Hematopoietic multipotent progenitor cell (in vitro differentiated cells): ENCODE measurements at regions not wholly inside any gene's neighbourhood (a gene's known extent, or its start where the extent isn't known, plus 50 kb on each side); places are given as distances from the start of the nearest gene placed in this dataset. TPM values are rescaled to one million over a fixed set of nuclear protein-coding genes. Genes with fewer than 3 reads are reported as not detected.

Experiments
- small RNA-seq: library from RNA; depleted of rRNA; stranded (forward); fragments of <200 nt; gene quantifications from one replicate; pipeline ENCODE3, GENCODE V24; 2012

Small RNAs in the stretch of these regions (small RNA-seq; reads per million reads assigned to genes)
- not detected for gene RNA5SP360
